ENCODE measurements at regions not wholly inside any gene's neighbourhood (a gene's known extent, or its start where the extent isn't known, plus 50 kb on each side); places are given as distances from the start of the nearest gene placed in this dataset.

DNA sequence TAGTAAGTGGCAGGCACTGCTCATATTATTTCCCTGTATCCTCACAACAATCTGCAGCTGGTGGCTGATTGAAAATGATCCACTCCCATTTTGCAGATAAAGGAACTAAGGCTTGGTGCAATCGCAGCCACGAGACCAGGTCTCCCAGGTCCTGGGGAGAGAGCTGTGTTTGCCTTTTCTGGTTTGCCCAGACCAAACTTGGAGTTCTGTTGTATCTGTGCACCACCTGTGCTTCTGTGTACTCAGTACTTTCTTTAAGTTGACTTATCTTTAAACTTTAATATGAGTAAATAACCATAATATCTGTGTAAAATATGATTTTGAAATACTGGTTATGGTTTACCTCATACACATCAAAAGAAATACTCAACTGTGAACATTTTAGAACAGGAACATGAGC lies 625.7 kb upstream of the CFAP20DC start:
- TF ChIP-seq POLR2A (IDR thresholded peaks at IDR 0.05) (no peak), CTCF (IDR thresholded peaks at IDR 0.05) (no peak), POLR2AphosphoS5 (IDR thresholded peaks at IDR 0.05) (peak; percentile 13)
